ENCODE measurements at regions not wholly inside any gene's neighbourhood (a gene's known extent, or its start where the extent isn't known, plus 50 kb on each side); places are given as distances from the start of the nearest gene placed in this dataset.
A peak's percentile ranks its signal among the peaks of the same experiment; 100 is the strongest.

GRCh38 chr12:66044731-66045130, 85.8 kb downstream of the LLPH start:
- DNase-seq (ENCODE audit: low spot score) = peak; percentile 48

- no peak for DNase-seq (ENCODE audit: low spot score)
Measured at GRCh38 chr12:66043035-66043434, 87.5 kb downstream of the LLPH start.

GRCh38 chr12:66041651-66042363, 88.7 kb downstream of the LLPH start:
- DNase-seq (ENCODE audit: low spot score) = no peak

- peak; percentile 91 for DNase-seq (ENCODE audit: low spot score)
Measured at GRCh38 chr12:66036317-66036716, 94.2 kb downstream of the LLPH start.

GRCh38 chr12:66035288-66035966, 95.1 kb downstream of the LLPH start:
- peak; percentile 27 for DNase-seq (ENCODE audit: low spot score)

- DNase-seq (ENCODE audit: low spot score) = no peak
Measured at GRCh38 chr12:66033151-66033550, 97.4 kb downstream of the LLPH start.

GRCh38 chr12:66032739-66033138, 97.8 kb downstream of the LLPH start:
- DNase-seq (ENCODE audit: low spot score) = no peak

GRCh38 chr12:66030217-66030781, 100.3 kb downstream of the LLPH start:
- no peak for DNase-seq (ENCODE audit: low spot score)

GRCh38 chr12:66028390-66028789, 102.2 kb downstream of the LLPH start:
- no peak for DNase-seq (ENCODE audit: low spot score)

GRCh38 chr12:66025477-66025876, 105.1 kb downstream of the LLPH start:
- DNase-seq (ENCODE audit: low spot score) = no peak

- no peak for DNase-seq (ENCODE audit: low spot score)
Measured at GRCh38 chr12:66024949-66025348, 105.6 kb downstream of the LLPH start.

GRCh38 chr12:66020481-66020880, 110.1 kb downstream of the LLPH start:
- no peak for DNase-seq (ENCODE audit: low spot score)

GRCh38 chr12:66017736-66018135, 112.8 kb downstream of the LLPH start:
- no peak for DNase-seq (ENCODE audit: low spot score)
